DOHH2 (cell line): ENCODE measurements at regions not wholly inside any gene's neighbourhood (a gene's known extent, or its start where the extent isn't known, plus 50 kb on each side); places are given as distances from the start of the nearest gene placed in this dataset.

Experiments used
- H3F3A ChIP-seq: fragments of 200-600 bp; sonication (generic), shearing (Covaris generic); 2 replicates; pipeline ENCODE4 v1.6.0; 2016; ENCODE audit warnings: antibody characterized with exemption, mild to moderate bottlenecking; ENCODE audit not compliant: control insufficient read depth, insufficient read depth
- H3K27ac ChIP-seq: fragments of 200-600 bp; sonication (generic); 2 replicates; pipeline ENCODE4 v1.5.1; 2014; ENCODE audit warnings: low read depth, mild to moderate bottlenecking, low read length, moderate library complexity
- H3K27me3 ChIP-seq: fragments of 200-600 bp; sonication (generic); 2 replicates; pipeline ENCODE4 v1.6.1; 2014; ENCODE audit warnings: mild to moderate bottlenecking, low read length, mixed read lengths; ENCODE audit not compliant: control insufficient read depth
- H3K36me3 ChIP-seq: fragments of 200-600 bp; sonication (generic); 2 replicates; pipeline ENCODE4 v1.6.1; 2014; ENCODE audit warnings: mild to moderate bottlenecking, low read length, moderate library complexity, mixed read lengths; ENCODE audit not compliant: control insufficient read depth
- H3K4me1 ChIP-seq: fragments of 200-600 bp; sonication (generic); 2 replicates; pipeline ENCODE4 v1.6.1; 2014; ENCODE audit warnings: mild to moderate bottlenecking, low read length, mixed read lengths; ENCODE audit not compliant: control insufficient read depth
- H3K4me2 ChIP-seq: fragments of 200-600 bp; sonication (generic); 2 replicates; pipeline ENCODE4 v1.6.0; 2014; ENCODE audit warnings: mild to moderate bottlenecking, low read length, moderate library complexity
- H3K4me3 ChIP-seq: fragments of 200-600 bp; sonication (generic); 2 replicates; pipeline ENCODE4 v1.5.1; 2014; ENCODE audit warnings: mild to moderate bottlenecking, low read length, mixed read lengths
- H3K79me2 ChIP-seq: fragments of 200-600 bp; sonication (generic); 2 replicates; pipeline ENCODE4 v1.6.1; 2014; ENCODE audit warnings: mild to moderate bottlenecking, low read length, mixed read lengths; ENCODE audit not compliant: control insufficient read depth
- H3K9me2 ChIP-seq: fragments of 200-600 bp; sonication (generic); replicated peaks from 2 replicates; pipeline ENCODE4 v1.6.1; 2014; ENCODE audit warnings: mild to moderate bottlenecking, low read length, mixed read lengths; ENCODE audit not compliant: control insufficient read depth
- H3K9me3 ChIP-seq: fragments of 200-600 bp; sonication (generic); 2 replicates; pipeline ENCODE4 v1.6.1; 2014; ENCODE audit warnings: antibody characterized with exemption, low read length, mixed read lengths; ENCODE audit not compliant: control insufficient read depth, insufficient read depth
- H4K20me1 ChIP-seq: fragments of 200-600 bp; sonication (generic); 2 replicates; pipeline ENCODE4 v1.6.0; 2014; ENCODE audit warnings: low read depth, mild to moderate bottlenecking, antibody characterized with exemption, low read length, moderate library complexity; ENCODE audit not compliant: control insufficient read depth, insufficient read depth
- CTCF ChIP-seq: fragments of 200-600 bp; sonication (generic); IDR thresholded peaks from one replicate; pipeline ENCODE4 v1.5.1; 2014; ENCODE audit warnings: antibody characterized with exemption, mild to moderate bottlenecking, low read depth, low read length; ENCODE audit not compliant: poor library complexity, severe bottlenecking
- EZH2phosphoT487 ChIP-seq: fragments of 200-600 bp; sonication (generic); IDR thresholded peaks from 2 replicates; pipeline ENCODE4 v1.6.1; 2017; ENCODE audit warnings: borderline replicate concordance, mild to moderate bottlenecking, antibody characterized with exemption, low read length, moderate library complexity, mixed read lengths

GRCh38 chr3:153029350-153029749 lies 132.7 kb upstream of the RAP2B start:
- no peak overlapping the region for H3K27ac ChIP-seq
- H3K4me3 ChIP-seq, result no peak overlapping the region
- no peaks in the 10 kb centered on the region for H3K9me2 ChIP-seq
- H3K4me1 ChIP-seq, result no peaks in the 10 kb centered on the region
- no peak overlapping the region for H3K4me2 ChIP-seq
- H3K79me2 ChIP-seq, result no peaks in the 10 kb centered on the region
- H3K9me3 ChIP-seq, result no peaks in the 10 kb centered on the region
- TF ChIP-seq CTCF (no peak), EZH2phosphoT487 (no peak)
- peaks cover 9% of the 10 kb centered on the region for H3K27me3 ChIP-seq
- H3F3A ChIP-seq, result no peaks in the 10 kb centered on the region
- H4K20me1 ChIP-seq, result no peaks in the 10 kb centered on the region
- H3K36me3 ChIP-seq, result no peaks in the 10 kb centered on the region

- no peaks in the 10 kb centered on the region for H3K9me3 ChIP-seq
- H3K4me3 ChIP-seq, result no peak overlapping the region
- H3K27ac ChIP-seq, result no peak overlapping the region
- H3K4me2 ChIP-seq, result no peak overlapping the region
- TF ChIP-seq CTCF (no peak), EZH2phosphoT487 (no peak)
- H3K79me2 ChIP-seq, result no peaks in the 10 kb centered on the region
- H3K27me3 ChIP-seq, result peaks cover 9% of the 10 kb centered on the region
- H3F3A ChIP-seq, result no peaks in the 10 kb centered on the region
- H3K4me1 ChIP-seq, result no peaks in the 10 kb centered on the region
- no peaks in the 10 kb centered on the region for H3K9me2 ChIP-seq
- no peaks in the 10 kb centered on the region for H4K20me1 ChIP-seq
- no peaks in the 10 kb centered on the region for H3K36me3 ChIP-seq
Measured at GRCh38 chr3:153032891-153033290, 129.1 kb upstream of the RAP2B start.

GRCh38 chr3:153036846-153037245 lies 125.2 kb upstream of the RAP2B start:
- Histone ChIP-seq H3K27me3 (no peaks in the 10 kb centered on the region), H3K4me2 (no peak overlapping the region), H3K4me3 (no peak overlapping the region), H3K9me2 (no peaks in the 10 kb centered on the region), H3K36me3 (no peaks in the 10 kb centered on the region), H3F3A (no peaks in the 10 kb centered on the region), H3K4me1 (no peaks in the 10 kb centered on the region), H4K20me1 (no peaks in the 10 kb centered on the region), H3K27ac (no peak overlapping the region), H3K9me3 (no peaks in the 10 kb centered on the region), H3K79me2 (no peaks in the 10 kb centered on the region)
- TF ChIP-seq CTCF, result no peak
- no peak for TF ChIP-seq EZH2phosphoT487

- Histone ChIP-seq H3K4me3 (no peak overlapping the region), H3K4me2 (no peak overlapping the region), H3K27ac (no peak overlapping the region)
Measured at GRCh38 chr3:153038367-153038766, 123.7 kb upstream of the RAP2B start.

More at GRCh38 chr3:153038367-153038766, 123.7 kb upstream of the RAP2B start:
- H3K27me3 ChIP-seq, result no peaks in the 10 kb centered on the region
- no peaks in the 10 kb centered on the region for H3K36me3 ChIP-seq
- no peaks in the 10 kb centered on the region for H3K4me1 ChIP-seq
- TF ChIP-seq CTCF, result no peak
- TF ChIP-seq EZH2phosphoT487, result no peak
- H3K79me2 ChIP-seq, result no peaks in the 10 kb centered on the region
- no peaks in the 10 kb centered on the region for H4K20me1 ChIP-seq
- H3F3A ChIP-seq, result no peaks in the 10 kb centered on the region
- H3K9me2 ChIP-seq, result no peaks in the 10 kb centered on the region
- H3K9me3 ChIP-seq, result no peaks in the 10 kb centered on the region
